Fibroblast of gingiva (primary cell): ENCODE measurements at regions not wholly inside any gene's neighbourhood (a gene's known extent, or its start where the extent isn't known, plus 50 kb on each side); places are given as distances from the start of the nearest gene placed in this dataset.
A peak's percentile ranks its signal among the peaks of the same experiment; 100 is the strongest.

Source experiments
- DNase-seq: peaks from one replicate; pipeline ENCODE4 v3.0.0-alpha.2; 2011; ENCODE audit warnings: low read depth

- no peak for DNase-seq
Measured at GRCh38 chr2:240191001-240191400, 50.5 kb upstream of the OTOS start.

GRCh38 chr2:240192661-240193060 is 52.2 kb upstream of the OTOS start:
- no peak for DNase-seq

- peak; percentile 16 for DNase-seq
Measured at GRCh38 chr2:240194341-240194762, 53.9 kb upstream of the OTOS start.

GRCh38 chr2:240195316-240195861 is 54.9 kb upstream of the OTOS start:
- DNase-seq, result no peak

GRCh38 chr2:240196716-240197461 is 56.4 kb upstream of the OTOS start:
- no peak for DNase-seq

GRCh38 chr2:240197462-240198139 is 57.1 kb upstream of the OTOS start:
- no peak for DNase-seq

GRCh38 chr2:240198226-240198625 is 57.8 kb upstream of the OTOS start:
- DNase-seq, result no peak

GRCh38 chr2:240199133-240199870 is 58.8 kb upstream of the OTOS start:
- no peak for DNase-seq

- DNase-seq, result no peak
Measured at GRCh38 chr2:240200230-240201051, 60.0 kb upstream of the OTOS start.

GRCh38 chr2:240201866-240202265 is 61.4 kb upstream of the OTOS start:
- DNase-seq, result no peak

GRCh38 chr2:240202586-240202985 is 62.1 kb upstream of the OTOS start:
- no peak for DNase-seq

GRCh38 chr2:240203031-240203787 is 62.8 kb upstream of the OTOS start:
- DNase-seq, result no peak

- no peak for DNase-seq
Measured at GRCh38 chr2:240203788-240204270, 63.4 kb upstream of the OTOS start.

- no peak for DNase-seq
Measured at GRCh38 chr2:240204431-240205276, 64.2 kb upstream of the OTOS start.

GRCh38 chr2:240205348-240205747 is 64.9 kb upstream of the OTOS start:
- peak; percentile 12 for DNase-seq

GRCh38 chr2:240205772-240206171 is 65.3 kb upstream of the OTOS start:
- no peak for DNase-seq

GRCh38 chr2:240206630-240207029 is 66.2 kb upstream of the OTOS start:
- DNase-seq, result no peak

- DNase-seq, result no peak
Measured at GRCh38 chr2:240207661-240208060, 67.2 kb upstream of the OTOS start.

GRCh38 chr2:240208096-240208495 is 67.6 kb upstream of the OTOS start:
- DNase-seq, result no peak

- no peak for DNase-seq
Measured at GRCh38 chr2:240208631-240209211, 68.3 kb upstream of the OTOS start.
